AG20443 (cell line): ENCODE measurements at regions not wholly inside any gene's neighbourhood (a gene's known extent, or its start where the extent isn't known, plus 50 kb on each side); places are given as distances from the start of the nearest gene placed in this dataset.
A peak's percentile ranks its signal among the peaks of the same experiment; 100 is the strongest.

Experiments
- DNase-seq: peaks from one replicate; pipeline ENCODE4 v3.0.0; 2012; ENCODE audit warnings: low spot score, mixed read lengths

DNA sequence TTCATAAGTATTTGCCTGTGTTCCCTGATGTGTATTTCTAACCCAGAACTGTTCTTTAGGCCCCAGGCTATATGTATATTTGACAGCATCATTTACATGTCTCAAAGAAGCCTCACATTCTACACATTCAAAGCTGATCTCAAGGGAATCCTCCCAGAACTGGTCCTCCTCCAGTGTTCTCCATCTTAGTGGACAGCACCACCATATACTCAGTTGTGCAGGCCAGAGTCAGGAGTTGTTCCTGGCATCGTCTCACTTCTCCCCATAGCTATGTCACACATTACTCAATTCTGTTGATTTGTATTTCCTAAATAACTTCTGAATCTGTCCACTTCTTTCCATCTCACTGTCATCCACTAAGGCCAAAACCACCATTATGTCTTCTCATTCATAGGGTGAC, 82.8 kb upstream of the TRPC3 start:
- DNase-seq = no peak

DNA sequence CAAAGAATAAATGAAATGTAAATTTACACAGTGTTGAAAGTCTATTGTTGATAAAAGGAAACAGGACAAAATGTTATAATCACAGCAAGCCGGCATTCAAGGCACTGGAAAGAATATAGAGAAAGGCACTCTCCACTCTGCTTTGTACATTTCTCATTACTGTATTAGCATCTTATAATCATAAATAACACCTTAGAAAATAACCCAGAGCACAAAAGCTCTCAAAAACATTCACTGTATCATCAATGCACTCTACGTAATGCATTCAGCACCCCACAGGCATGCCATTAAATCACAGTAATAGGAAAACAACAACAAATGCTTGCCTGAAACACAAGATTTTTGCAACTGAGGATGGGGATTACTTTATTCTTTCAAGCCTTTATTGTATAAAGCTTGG, 75.3 kb upstream of the TRPC3 start:
- no peak for DNase-seq

DNA sequence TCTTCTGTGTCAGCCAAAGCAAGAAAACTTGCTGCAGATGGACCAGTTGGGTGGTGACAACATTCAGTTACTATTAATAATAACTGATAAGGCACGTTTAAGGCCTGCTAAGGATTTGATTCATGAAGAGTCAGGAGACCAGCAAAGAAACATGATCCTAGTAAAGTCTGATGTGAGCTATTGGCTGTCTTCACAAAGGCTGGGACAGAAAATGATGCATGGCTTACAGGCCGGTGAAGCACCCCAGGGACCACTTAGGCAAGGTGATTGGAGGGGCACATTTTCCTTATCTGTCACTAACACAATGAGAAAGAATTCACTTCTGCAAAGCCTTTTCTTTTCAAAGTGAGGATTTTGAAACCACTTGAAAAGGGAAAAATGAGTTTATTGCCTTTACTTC, 65.4 kb upstream of the TRPC3 start:
- DNase-seq = no peak

DNA sequence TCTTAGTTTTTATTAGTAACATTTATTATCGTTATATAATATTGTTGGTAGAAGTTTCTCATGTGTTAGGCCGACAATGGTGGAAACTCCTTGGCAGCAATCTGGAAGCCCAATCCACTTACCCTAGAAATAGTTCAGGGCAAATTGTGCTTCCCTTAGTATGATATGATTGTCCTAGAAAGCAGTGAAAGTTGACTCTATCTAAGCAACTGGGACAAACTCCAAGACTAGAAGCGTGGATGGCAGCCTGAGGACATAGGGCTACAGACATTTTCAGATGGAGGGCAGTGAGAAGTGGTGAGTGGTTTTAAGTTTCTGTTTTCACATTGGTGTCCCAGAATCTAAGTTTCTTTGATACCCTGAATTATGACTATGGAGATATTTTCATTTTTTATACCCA, 63.3 kb upstream of the TRPC3 start:
- no peak for DNase-seq

DNA sequence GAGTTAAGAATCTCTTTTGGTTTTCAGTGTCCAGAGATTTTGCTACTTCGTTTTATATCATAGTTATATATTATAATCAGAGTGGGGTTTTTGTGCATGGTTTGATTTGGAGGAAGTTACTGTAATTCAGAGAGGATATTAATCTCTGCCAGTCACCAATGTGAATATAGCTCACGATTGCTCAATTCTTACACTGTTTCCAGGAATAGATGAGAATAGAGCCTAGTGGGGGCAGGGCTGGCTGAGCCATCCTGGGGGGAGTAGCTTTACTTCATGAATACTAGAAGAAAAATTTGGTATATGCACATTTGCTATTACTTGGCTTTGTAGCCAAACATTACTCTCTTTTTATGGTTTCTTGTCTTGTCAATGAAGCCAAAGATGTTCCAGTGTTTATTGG, 60.9 kb upstream of the TRPC3 start:
- DNase-seq = peak; percentile 27

DNA sequence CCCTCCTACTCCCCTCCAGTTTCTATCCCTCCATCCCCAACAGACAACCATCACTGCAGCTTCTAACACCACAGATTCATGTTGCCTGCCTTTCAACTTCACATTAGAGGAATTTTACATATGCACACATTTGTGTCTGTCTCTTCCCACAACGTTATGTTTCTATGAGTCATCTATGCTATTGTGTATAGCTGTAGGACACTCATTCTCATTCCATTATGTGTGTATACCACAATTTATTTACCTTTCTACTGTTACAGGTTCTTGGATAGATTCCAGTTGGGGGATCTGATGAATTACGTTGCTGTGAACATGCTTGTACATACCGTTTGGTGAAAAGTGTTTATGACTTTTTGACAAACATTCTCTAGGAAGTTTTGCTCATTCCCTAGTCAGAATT, 58.8 kb upstream of the TRPC3 start:
- no peak for DNase-seq

DNA sequence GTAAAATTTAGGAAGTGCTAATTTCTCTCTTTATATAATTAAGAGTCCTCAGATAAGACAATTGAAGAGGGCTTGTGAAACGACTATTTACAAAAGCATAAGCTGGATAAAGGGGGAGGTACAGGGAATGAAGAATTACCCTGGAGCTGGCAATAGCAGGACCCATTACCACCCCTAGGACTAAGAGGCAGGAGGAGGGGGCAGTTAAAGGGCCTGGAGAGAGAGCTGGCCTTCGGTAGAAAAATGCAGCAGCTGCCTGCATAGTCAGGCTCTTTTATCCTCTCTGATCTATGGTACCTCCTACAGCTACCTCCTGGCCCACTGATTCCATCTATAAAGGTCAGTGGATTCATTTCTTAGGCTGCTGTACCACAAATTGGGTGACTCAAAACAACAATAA, 57.7 kb upstream of the TRPC3 start:
- no peak for DNase-seq

DNA sequence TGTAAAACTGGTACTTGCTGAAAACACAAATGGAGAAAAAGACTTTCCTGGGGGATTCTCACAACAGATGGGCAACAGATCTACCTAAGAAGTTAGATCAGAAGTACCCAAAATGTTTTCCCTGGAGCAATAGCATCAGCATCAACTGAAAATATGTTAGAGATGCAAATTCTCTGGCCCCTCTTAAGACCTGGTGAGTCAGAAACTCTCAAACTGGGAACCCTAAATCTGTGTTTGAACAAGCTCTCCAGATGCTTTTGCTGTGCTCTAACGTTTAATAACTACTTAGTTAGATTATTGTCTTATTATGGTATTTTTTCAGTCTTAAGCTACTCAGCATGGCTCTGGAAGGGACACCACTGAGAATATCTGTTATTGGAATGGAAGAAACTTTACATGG, 55.2 kb upstream of the TRPC3 start:
- no peak for DNase-seq

DNA sequence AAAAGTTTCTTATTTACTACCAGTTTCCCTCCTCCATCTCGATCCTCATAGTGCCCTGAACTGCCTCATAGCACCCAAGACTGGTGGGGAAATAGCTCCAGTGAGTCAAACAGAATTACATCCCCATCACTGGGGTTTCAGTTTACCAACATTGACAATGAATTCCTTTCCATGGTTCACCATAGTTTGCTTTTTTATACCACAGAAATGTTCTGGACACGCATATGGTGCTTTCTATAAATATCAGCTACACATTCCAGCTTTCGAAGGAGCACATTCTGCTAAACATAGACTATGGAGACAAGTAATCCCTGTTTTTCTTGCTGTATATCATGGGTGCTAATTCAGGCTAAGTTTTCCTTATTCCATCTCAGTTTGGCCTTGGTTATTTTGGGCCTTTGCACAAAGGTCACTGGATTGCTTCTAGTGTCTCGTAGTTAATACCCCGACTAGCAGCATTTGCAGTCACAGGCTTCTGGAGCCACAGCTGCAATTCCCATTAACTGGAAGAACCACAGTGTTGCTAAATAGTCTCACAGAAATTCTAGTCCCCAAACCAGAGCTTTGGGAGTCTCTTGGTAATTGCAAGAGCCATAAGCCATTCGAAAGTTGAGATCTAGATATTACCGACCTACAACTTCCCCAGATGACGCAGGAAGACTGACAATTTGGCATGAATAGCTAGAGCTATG, 53.4 kb upstream of the TRPC3 start:
- DNase-seq = peak; percentile 14

DNA sequence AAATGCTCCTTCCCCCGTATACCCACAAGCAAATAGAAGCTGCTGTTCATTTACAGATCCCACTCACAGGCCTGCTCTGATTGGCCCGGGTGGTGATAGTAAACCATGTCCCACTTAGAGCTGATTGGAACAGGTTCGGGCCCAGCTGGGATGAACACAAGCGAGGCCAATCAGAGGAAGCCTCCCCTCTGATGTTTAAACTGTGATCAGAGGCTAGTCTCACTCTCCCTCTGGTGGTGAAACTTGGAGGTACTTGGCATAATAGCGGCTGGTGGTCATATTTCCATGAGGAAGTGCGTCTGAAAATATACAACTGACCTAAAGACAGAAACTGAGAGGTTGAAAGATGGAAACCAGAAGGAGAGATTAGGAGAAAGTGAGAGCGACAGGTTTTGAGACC, 51.5 kb upstream of the TRPC3 start:
- peak; percentile 53 for DNase-seq
